Astrocyte of the cerebellum (primary cell): ENCODE measurements at regions not wholly inside any gene's neighbourhood (a gene's known extent, or its start where the extent isn't known, plus 50 kb on each side); places are given as distances from the start of the nearest gene placed in this dataset.

ENCODE experiments used
- DNase-seq: peaks from one replicate; pipeline ENCODE4 v3.0.0-alpha.2; 2011; ENCODE audit warnings: low read depth
- H3K4me3 ChIP-seq: 2 replicates; pipeline ENCODE4 v1.5.1; 2011; ENCODE audit warnings: mild to moderate bottlenecking, low read depth, low read length, moderate library complexity
- in situ Hi-C: cut with HindIII; loops from 2 replicates; pipeline ENCODE4 v1.10.0; 2017; ENCODE audit warnings: low sequenced_read_pairs
- TF ChIP-seq, protein P1 (sequence below): IDR thresholded peaks from 2 replicates; pipeline ENCODE4 v1.5.1; 2012; ENCODE audit warnings: low read length, low read depth, moderate library complexity, mild to moderate bottlenecking; ENCODE audit errors: missing control alignments

GRCh38 chr4:45408996-45409395 is 682.6 kb upstream of the GNPDA2 start:
- DNase-seq, result no peak
- no peak overlapping the region for H3K4me3 ChIP-seq
- TF ChIP-seq, protein P1, sequence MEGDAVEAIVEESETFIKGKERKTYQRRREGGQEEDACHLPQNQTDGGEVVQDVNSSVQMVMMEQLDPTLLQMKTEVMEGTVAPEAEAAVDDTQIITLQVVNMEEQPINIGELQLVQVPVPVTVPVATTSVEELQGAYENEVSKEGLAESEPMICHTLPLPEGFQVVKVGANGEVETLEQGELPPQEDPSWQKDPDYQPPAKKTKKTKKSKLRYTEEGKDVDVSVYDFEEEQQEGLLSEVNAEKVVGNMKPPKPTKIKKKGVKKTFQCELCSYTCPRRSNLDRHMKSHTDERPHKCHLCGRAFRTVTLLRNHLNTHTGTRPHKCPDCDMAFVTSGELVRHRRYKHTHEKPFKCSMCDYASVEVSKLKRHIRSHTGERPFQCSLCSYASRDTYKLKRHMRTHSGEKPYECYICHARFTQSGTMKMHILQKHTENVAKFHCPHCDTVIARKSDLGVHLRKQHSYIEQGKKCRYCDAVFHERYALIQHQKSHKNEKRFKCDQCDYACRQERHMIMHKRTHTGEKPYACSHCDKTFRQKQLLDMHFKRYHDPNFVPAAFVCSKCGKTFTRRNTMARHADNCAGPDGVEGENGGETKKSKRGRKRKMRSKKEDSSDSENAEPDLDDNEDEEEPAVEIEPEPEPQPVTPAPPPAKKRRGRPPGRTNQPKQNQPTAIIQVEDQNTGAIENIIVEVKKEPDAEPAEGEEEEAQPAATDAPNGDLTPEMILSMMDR, result no peak
- in situ Hi-C loops, result no loop called here

DNA sequence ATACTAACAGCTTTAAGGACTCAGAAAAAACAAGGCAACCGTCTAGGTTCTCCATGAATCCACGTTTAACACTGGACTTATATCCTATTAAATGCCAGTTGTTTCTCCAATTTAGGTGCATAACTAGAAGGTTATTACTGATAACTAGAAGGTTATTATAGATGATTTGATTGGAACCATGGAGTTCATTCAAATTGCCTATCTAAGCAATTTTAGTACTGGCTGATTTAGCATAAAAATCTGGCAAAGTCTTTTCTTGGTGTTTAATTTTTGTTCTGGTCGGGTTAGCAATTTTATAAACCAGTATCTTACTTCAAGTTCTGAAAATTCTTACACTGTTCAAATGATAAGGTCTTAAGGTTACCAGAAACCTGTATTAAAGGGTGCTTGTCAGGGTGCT is 672.8 kb upstream of the GNPDA2 start:
- DNase-seq, result no peak
- no peak overlapping the region for H3K4me3 ChIP-seq
- in situ Hi-C loops, result no loop called here
- TF ChIP-seq, protein P1, result no peak

DNA sequence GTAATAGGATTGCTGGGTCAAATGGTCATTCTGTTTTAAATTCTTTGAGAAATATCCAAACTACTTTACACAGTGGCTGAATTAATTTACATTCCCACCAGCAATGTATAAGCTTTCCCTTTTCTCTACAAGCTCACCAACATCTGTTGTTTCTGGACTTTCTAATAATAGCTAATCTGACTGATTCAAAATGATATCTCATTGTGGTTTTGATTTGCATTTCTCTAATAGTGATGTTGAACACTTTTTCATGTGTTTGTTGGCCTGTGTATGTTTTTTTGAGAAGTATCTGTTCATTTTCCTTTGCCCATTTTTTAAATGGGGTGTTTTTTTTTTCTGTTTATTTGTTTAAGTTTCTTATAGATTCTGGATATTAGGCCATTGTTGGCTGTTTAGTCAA is 659.0 kb upstream of the GNPDA2 start:
- in situ Hi-C loops, result no loop called here
- no peak for DNase-seq
- TF ChIP-seq, protein P1, result no peak
- no peak overlapping the region for H3K4me3 ChIP-seq

DNA sequence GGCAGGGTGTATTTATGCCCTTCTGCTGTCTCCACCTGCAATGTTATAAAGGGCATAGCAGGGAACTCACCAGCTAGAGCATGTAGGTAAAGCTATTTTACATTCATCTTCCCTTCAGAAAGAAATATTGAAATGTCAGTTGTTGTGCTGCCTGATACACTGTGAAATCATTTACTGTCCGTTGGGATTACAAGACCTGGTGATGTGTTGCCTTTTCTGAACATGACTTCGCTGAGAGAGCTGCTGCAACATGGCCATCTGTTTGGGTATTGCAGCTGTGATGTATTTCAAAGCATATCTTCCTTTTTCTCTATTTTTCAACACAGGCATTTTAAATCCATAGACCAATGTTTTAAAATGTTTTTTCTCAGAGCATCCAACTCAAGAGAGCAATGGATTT is 644.1 kb upstream of the GNPDA2 start:
- in situ Hi-C loops, result no loop called here

GRCh38 chr4:45368832-45369231 is 642.5 kb upstream of the GNPDA2 start:
- no peak overlapping the region for H3K4me3 ChIP-seq
- TF ChIP-seq, protein P1, result no peak
- DNase-seq, result no peak
- in situ Hi-C loops, result no loop called here

More for the DNA sequence above, 644.1 kb upstream of the GNPDA2 start:
- no peak for DNase-seq
- TF ChIP-seq, protein P1, result no peak
- H3K4me3 ChIP-seq, result no peak overlapping the region

DNA sequence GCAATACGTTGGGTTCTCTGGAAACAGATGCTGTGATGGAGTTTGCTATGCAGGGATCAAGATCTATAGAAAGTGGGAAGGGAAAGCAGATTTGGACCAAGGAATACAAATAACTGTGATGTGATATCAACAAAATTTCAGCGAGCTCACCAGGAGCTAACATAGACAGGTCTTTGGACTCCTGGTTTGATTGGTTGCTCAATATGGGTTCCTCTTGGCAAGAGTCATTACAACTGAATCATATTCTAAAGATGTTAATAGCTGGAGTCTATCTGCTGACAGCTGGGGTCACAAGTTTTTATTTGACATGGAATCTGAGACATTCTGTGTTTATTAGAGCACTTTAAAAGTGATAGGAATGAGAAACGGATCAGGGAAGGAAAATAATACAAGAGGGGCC is 637.6 kb upstream of the GNPDA2 start:
- in situ Hi-C loops, result no loop called here
- no peak overlapping the region for H3K4me3 ChIP-seq
- DNase-seq, result no peak
- TF ChIP-seq, protein P1, result no peak
